T47D (cell line): ENCODE measurements at regions not wholly inside any gene's neighbourhood (a gene's known extent, or its start where the extent isn't known, plus 50 kb on each side); places are given as distances from the start of the nearest gene placed in this dataset.
A peak's percentile ranks its signal among the peaks of the same experiment; 100 is the strongest.

Source experiments
- DNase-seq, 2 experiments: peaks; one replicate each; pipeline versions ENCODE4 v3.0.0 to v3.0.0-alpha.2; 2011 to 2012; ENCODE audit warnings: low read depth in 1 of 2, low spot score in 1 of 2
- JUND ChIP-seq: IDR thresholded peaks from 2 replicates; pipeline ENCODE4 v1.6.1; 2012; ENCODE audit warnings: low read depth
- in situ Hi-C: cut with HindIII; loops from 2 replicates; pipeline ENCODE4 v1.10.0; 2016; ENCODE audit warnings: low sequenced_read_pairs, low pct_unique_long_range_greater_than_20kb

GRCh38 chr2:39607538-39608262, 58.0 kb upstream of the TMEM178A start:
- TF ChIP-seq JUND, result no peak
- in situ Hi-C loops, result no loop called here
- DNase-seq, result no peak

GRCh38 chr2:39608263-39608575, 57.5 kb upstream of the TMEM178A start:
- DNase-seq, result no peak
- no peak for TF ChIP-seq JUND
- in situ Hi-C loops, result no loop called here

- TF ChIP-seq JUND, result no peak
- in situ Hi-C loops, result no loop called here
- peak in 1 of 2 experiments; percentile 6 for DNase-seq
These were observed 56.9 kb upstream of the TMEM178A start for GRCh38 chr2:39608686-39609441.

- TF ChIP-seq JUND, result no peak
- in situ Hi-C loops, result no loop called here
- DNase-seq, result no peak
These were observed 55.8 kb upstream of the TMEM178A start for GRCh38 chr2:39609917-39610316.

GRCh38 chr2:39615675-39616074, 50.0 kb upstream of the TMEM178A start:
- TF ChIP-seq JUND, result no peak
- in situ Hi-C loops, result no loop called here
- no peak for DNase-seq
